HepG2 (cell line): ENCODE measurements at regions not wholly inside any gene's neighbourhood (a gene's known extent, or its start where the extent isn't known, plus 50 kb on each side); places are given as distances from the start of the nearest gene placed in this dataset.

Source experiments
- ATAC-seq: fragments of 200-7000 bp; cut with Tn5 transposase; 3 replicates; pipeline ENCODE4 v1.9.1; 2020; ENCODE audit warnings: mild to moderate bottlenecking, moderate library complexity
- BruUV-seq: library from RNA; stranded (reverse); fragments of 400-500 nt; replicated peaks from 2 replicates; lab custom pipeline; 2021; lab: Mats Ljungman, UMichigan
- CTCF ChIA-PET: fragments of 300-600 bp; formaldehyde crosslinking; extraction: SDS; loops from one replicate; lab custom pipeline; 2021; ENCODE audit warnings: low total read pairs, inconsistent platforms, low intra/inter-chr PET ratio; lab: Yijun Ruan, JAX
- POLR2A ChIA-PET: fragments of 350-600 bp; sonication (Branson Sonifier 250); formaldehyde crosslinking; loops from one replicate; lab custom pipeline; 2020; ENCODE audit warnings: antibody characterized with exemption, inconsistent platforms; lab: Yijun Ruan, JAX
- DNase-seq: peaks from one replicate; pipeline ENCODE4 v3.0.0-alpha.2; 2015; ENCODE audit warnings: low spot score
- FAIRE-seq: peaks from 3 replicates; lab custom pipeline; 2011; peaks lifted over from hg19 to GRCh38; lab: Jason Lieb, UNC
- H2AFZ ChIP-seq: one replicate; pipeline ENCODE4 v1.6.1; 2011; ENCODE audit warnings: low read length, inconsistent platforms
- H3K27ac ChIP-seq: fragments of 300-600 bp; 3 replicates; pipeline ENCODE4 v1.8.0; 2011; ENCODE audit warnings: mixed run types, mild to moderate bottlenecking, mixed read lengths, low read length, inconsistent platforms; ENCODE audit not compliant: insufficient read depth; ENCODE audit errors: extremely low read length
- H3K27me3 ChIP-seq, 2 experiments: fragments of 200-600 bp in 1 of 2; 2 replicates in 1 of 2; 3 replicates in 1 of 2; pipeline versions ENCODE4 v1.6.0 to v1.8.0; 2011; ENCODE audit warnings: low read length in 2 of 2, mild to moderate bottlenecking in 2 of 2, moderate library complexity in 2 of 2, inconsistent platforms in 1 of 2; ENCODE audit not compliant: insufficient read depth in 2 of 2, control insufficient read depth in 1 of 2
- H3K36me3 ChIP-seq, 2 experiments: fragments of 200-600 bp in 1 of 2; replicated peaks in 1 of 2; 2 replicates in 1 of 2; 3 replicates in 1 of 2; pipeline versions ENCODE4 v1.5.1 to v1.8.0; 2011; ENCODE audit warnings: low read length in 2 of 2, inconsistent platforms in 1 of 2; ENCODE audit not compliant: insufficient read depth in 2 of 2, control insufficient read depth in 1 of 2
- H3K4me1 ChIP-seq: 2 replicates; pipeline ENCODE4 v1.5.1; 2012; ENCODE audit warnings: low read length, inconsistent platforms; ENCODE audit not compliant: insufficient read depth
- H3K4me2 ChIP-seq: 2 replicates; pipeline ENCODE4 v1.6.0; 2011; ENCODE audit warnings: low read depth, low read length, inconsistent platforms
- H3K4me3 ChIP-seq, 3 experiments: fragments of 200-600 bp in 1 of 3; sonication (generic), shearing (Covaris generic) in 1 of 3; replicated peaks in 1 of 3; 2 replicates each; pipeline ENCODE4 v1.5.1; 2011 to 2016; ENCODE audit warnings: low read length in 3 of 3, inconsistent platforms in 2 of 3, low read depth in 2 of 3, mild to moderate bottlenecking in 2 of 3, control low read depth in 1 of 3, mixed read lengths in 1 of 3; ENCODE audit not compliant: insufficient read depth in 1 of 3
- H3K79me2 ChIP-seq: one replicate; pipeline ENCODE4 v1.6.1; 2011; ENCODE audit warnings: low read length, inconsistent platforms; ENCODE audit not compliant: insufficient read depth
- H3K9ac ChIP-seq: 2 replicates; pipeline ENCODE4 v1.6.0; 2011; ENCODE audit warnings: mild to moderate bottlenecking, low read depth, low read length, inconsistent platforms; ENCODE audit not compliant: insufficient read depth
- H3K9me3 ChIP-seq: 2 replicates; pipeline ENCODE4 v1.5.1; 2012; ENCODE audit warnings: mild to moderate bottlenecking, low read length
- H4K20me1 ChIP-seq: 2 replicates; pipeline ENCODE4 v1.6.0; 2011; ENCODE audit warnings: inconsistent platforms, mild to moderate bottlenecking, low read length, moderate library complexity; ENCODE audit not compliant: insufficient read depth
- ETV5 ChIP-seq: IDR thresholded peaks from 2 replicates; pipeline ENCODE4 v1.6.1; 2018; ENCODE audit warnings: missing biosample characterization, missing genetic modification reagents, inconsistent platforms, borderline replicate concordance
- FOXC1 ChIP-seq: sonication (generic); formaldehyde crosslinking; IDR thresholded peaks from 2 replicates; pipeline ENCODE4 v1.8.0; 2022; ENCODE audit warnings: mild to moderate bottlenecking, missing genetic modification reagents, borderline replicate concordance
- FOXO4 ChIP-seq: sonication (generic); formaldehyde crosslinking; conservative IDR thresholded peaks from 2 replicates; pipeline ENCODE4 v1.8.1; 2023; ENCODE audit warnings: missing genetic modification reagents
- NR2F2 ChIP-seq: IDR thresholded peaks from 2 replicates; pipeline ENCODE4 v1.6.1; 2012; ENCODE audit warnings: low read depth, inconsistent platforms, borderline replicate concordance
- POLR2G ChIP-seq: fragments of 200-400 bp; formaldehyde crosslinking; IDR thresholded peaks from 2 replicates; pipeline ENCODE4 v1.6.1; 2018; ENCODE audit warnings: mild to moderate bottlenecking, low read depth, low read length, moderate library complexity
- PRPF4 ChIP-seq: fragments of 200-400 bp; formaldehyde crosslinking; IDR thresholded peaks from 2 replicates; pipeline ENCODE4 v1.6.1; 2016; ENCODE audit warnings: low read length, low read depth; ENCODE audit not compliant: poor library complexity, severe bottlenecking
- XBP1 ChIP-seq: sonication (generic); formaldehyde crosslinking; IDR thresholded peaks from 2 replicates; pipeline ENCODE4 v1.5.0; 2020; ENCODE audit warnings: missing genetic modification reagents
- ZBTB42 ChIP-seq: sonication (generic); formaldehyde crosslinking; IDR thresholded peaks from 2 replicates; pipeline ENCODE4 v1.5.0; 2020; ENCODE audit warnings: mild to moderate bottlenecking, missing genetic modification reagents
- ZNF3 ChIP-seq: IDR thresholded peaks from 2 replicates; pipeline ENCODE4 v1.7.0; 2017; ENCODE audit warnings: inconsistent platforms
- ZZZ3 ChIP-seq: sonication (generic); formaldehyde crosslinking; IDR thresholded peaks from 2 replicates; pipeline ENCODE4 v1.4.0; 2020; ENCODE audit warnings: missing genetic modification reagents, mild to moderate bottlenecking, borderline replicate concordance
- WGBS: methylation state at CpG from one replicate; pipeline ENCODE4 v1.1.6; 2017; ENCODE audit warnings: low lambda C conversion rate; 5-methylcytosine and 5-hydroxymethylcytosine counted together
- in situ Hi-C: cut with HindIII; loops from 2 replicates; pipeline ENCODE4 v1.10.0; 2017; ENCODE audit warnings: low pct_unique_long_range_greater_than_20kb; ENCODE audit not compliant: extremely low pct_ligation_motif_present
- intact Hi-C: fragments of 100-400 bp; cut with micrococcal nuclease; formaldehyde crosslinking; loops from one replicate; pipeline ENCODE4 v1.10.0; 2022; ENCODE audit not compliant: unreplicated experiment

GRCh38 chr13:68064001-68064770 lies 834.0 kb upstream of the PCDH9 start:
- ChIA-PET POLR2A (no interaction called here), CTCF (no interaction called here)
- Histone ChIP-seq H2AFZ (no peak overlapping the region), H3K4me3 (no peak overlapping the region), H3K9me3 (no peaks in the 10 kb centered on the region), H3K4me1 (no peaks in the 10 kb centered on the region), H3K9ac (no peak overlapping the region), H3K27ac (no peak overlapping the region), H3K4me2 (no peak overlapping the region), H4K20me1 (no peaks in the 10 kb centered on the region), H3K27me3 (no peaks in the 10 kb centered on the region), H3K79me2 (no peaks in the 10 kb centered on the region), H3K36me3 (no peaks in the 10 kb centered on the region)
- in situ Hi-C loops = no loop called here
- ATAC-seq = no peak
- intact Hi-C loops = no loop called here
- no peak for TF ChIP-seq ZBTB42
- TF ChIP-seq NR2F2 = no peak
- no peak for TF ChIP-seq XBP1
- TF ChIP-seq FOXC1 (CRISPR knock-in tag) = no peak
- no peak for TF ChIP-seq ETV5 (CRISPR knock-in tag)
- TF ChIP-seq PRPF4 = no peak
- no peak for TF ChIP-seq ZZZ3 (CRISPR knock-in tag)
- TF ChIP-seq ZNF3 (CRISPR knock-in tag) = no peak
- no peak for TF ChIP-seq FOXO4 (CRISPR knock-in tag)
- TF ChIP-seq POLR2G = no peak
- under 1% methylated on average over 4 of the region's 4 CpGs for WGBS
- FAIRE-seq = no peak
- BruUV-seq = no TSS peak
- no peak for DNase-seq
